IMR-90 (cell line): ENCODE measurements at regions not wholly inside any gene's neighbourhood (a gene's known extent, or its start where the extent isn't known, plus 50 kb on each side); places are given as distances from the start of the nearest gene placed in this dataset.

Experiments
- ATAC-seq: fragments of 200-7000 bp; cut with Tn5 transposase; 2 replicates; pipeline ENCODE4 v1.9.1; 2020; ENCODE audit warnings: low read depth, mild to moderate bottlenecking, moderate library complexity
- BruUV-seq: library from RNA; stranded (reverse); fragments of 400-500 nt; replicated peaks from 2 replicates; lab custom pipeline; 2021; lab: Mats Ljungman, UMichigan
- CTCF ChIA-PET: fragments of 300-600 bp; formaldehyde crosslinking; extraction: SDS; loops from one replicate; lab custom pipeline; 2021; ENCODE audit warnings: antibody characterized with exemption; lab: Yijun Ruan, JAX
- POLR2A ChIA-PET: fragments of 300-600 bp; sonication (Branson Sonifier 250); formaldehyde crosslinking; loops from one replicate; lab custom pipeline; 2022; ENCODE audit warnings: antibody characterized with exemption; ENCODE audit not compliant: unreplicated experiment; lab: Charles Lee
- DNase-seq: peaks from one replicate; pipeline ENCODE4 v3.0.0; 2013
- H2AFZ ChIP-seq: replicated peaks from 2 replicates; pipeline ENCODE3; 2013; ENCODE audit warnings: low read length, mild to moderate bottlenecking; ENCODE audit not compliant: poor library complexity
- H2AK5ac ChIP-seq: 2 replicates; pipeline ENCODE4 v1.6.1; 2013; ENCODE audit warnings: low read depth, low read length, inconsistent platforms
- H2AK9ac ChIP-seq: replicated peaks from 2 replicates; pipeline ENCODE3; 2013; ENCODE audit warnings: mild to moderate bottlenecking, low read depth, low read length, moderate library complexity; ENCODE audit not compliant: poor library complexity
- H2BK120ac ChIP-seq: 2 replicates; pipeline ENCODE4 v1.6.1; 2013; ENCODE audit warnings: low read depth, low read length, inconsistent platforms
- H2BK15ac ChIP-seq: 3 replicates; pipeline ENCODE4 v1.6.1; 2013; ENCODE audit warnings: low read depth, low read length, inconsistent platforms
- H2BK20ac ChIP-seq: 2 replicates; pipeline ENCODE4 v1.6.1; 2013; ENCODE audit warnings: low read depth, mild to moderate bottlenecking, inconsistent platforms, low read length, moderate library complexity
- H2BK5ac ChIP-seq: 2 replicates; pipeline ENCODE4 v1.6.1; 2013; ENCODE audit warnings: mild to moderate bottlenecking, low read depth, low read length, inconsistent platforms; ENCODE audit not compliant: poor library complexity, severe bottlenecking
- H3K14ac ChIP-seq: replicated peaks from 2 replicates; pipeline ENCODE4 v1.6.1; 2013; ENCODE audit warnings: low read depth, low read length, inconsistent platforms
- H3K18ac ChIP-seq: 2 replicates; pipeline ENCODE4 v1.6.1; 2013; ENCODE audit warnings: low read depth, low read length, control low read depth
- H3K23ac ChIP-seq: 2 replicates; pipeline ENCODE4 v1.6.1; 2013; ENCODE audit warnings: low read depth, low read length, inconsistent platforms
- H3K27ac ChIP-seq: 2 replicates; pipeline ENCODE4 v1.5.1; 2013; ENCODE audit warnings: mild to moderate bottlenecking, control low read depth, low read length; ENCODE audit not compliant: insufficient read depth
- H3K27me3 ChIP-seq: 2 replicates; pipeline ENCODE4 v1.6.1; 2013; ENCODE audit warnings: low read length; ENCODE audit not compliant: control insufficient read depth, insufficient read depth
- H3K36me3 ChIP-seq: 2 replicates; pipeline ENCODE4 v1.6.1; 2013; ENCODE audit warnings: low read length, mixed read lengths; ENCODE audit not compliant: control insufficient read depth, insufficient read depth
- H3K4ac ChIP-seq: 2 replicates; pipeline ENCODE4 v1.6.1; 2013; ENCODE audit warnings: low read depth, low read length, inconsistent platforms
- H3K4me1 ChIP-seq: 2 replicates; pipeline ENCODE4 v1.6.1; 2013; ENCODE audit warnings: low read length, mixed read lengths; ENCODE audit not compliant: control insufficient read depth, insufficient read depth
- H3K4me2 ChIP-seq: 2 replicates; pipeline ENCODE4 v1.6.1; 2013; ENCODE audit warnings: low read depth, mild to moderate bottlenecking, control low read depth, low read length, moderate library complexity
- H3K4me3 ChIP-seq: 2 replicates; pipeline ENCODE4 v1.5.1; 2013; ENCODE audit warnings: low read depth, mild to moderate bottlenecking, control low read depth, low read length, moderate library complexity; ENCODE audit not compliant: insufficient read depth
- H3K56ac ChIP-seq: 2 replicates; pipeline ENCODE4 v1.6.1; 2013; ENCODE audit warnings: low read length, inconsistent platforms; ENCODE audit not compliant: insufficient read depth; ENCODE audit errors: extremely low read depth
- H3K79me1 ChIP-seq, 2 experiments: 2 replicates each; pipeline ENCODE4 v1.6.1; 2013; ENCODE audit warnings: low read length in 2 of 2, inconsistent platforms in 1 of 2, low read depth in 1 of 2
- H3K9ac ChIP-seq: 2 replicates; pipeline ENCODE4 v1.6.1; 2013; ENCODE audit warnings: low read depth, low read length, control low read depth
- H3K9me1 ChIP-seq: 2 replicates; pipeline ENCODE4 v1.6.1; 2013; ENCODE audit warnings: low read length, inconsistent platforms; ENCODE audit not compliant: insufficient read depth
- H3K9me3 ChIP-seq: 2 replicates; pipeline ENCODE4 v1.6.1; 2013; ENCODE audit warnings: low read length; ENCODE audit not compliant: control insufficient read depth, insufficient read depth
- H4K20me1 ChIP-seq: 2 replicates; pipeline ENCODE4 v1.6.1; 2013; ENCODE audit warnings: low read length, inconsistent platforms; ENCODE audit not compliant: insufficient read depth
- H4K5ac ChIP-seq: 2 replicates; pipeline ENCODE4 v1.6.1; 2013; ENCODE audit warnings: mild to moderate bottlenecking, low read depth, low read length, control low read depth
- H4K8ac ChIP-seq, 2 experiments: 2 replicates each; pipeline ENCODE4 v1.6.1; 2013; ENCODE audit warnings: low read depth in 2 of 2, low read length in 2 of 2, control low read depth in 1 of 2, inconsistent platforms in 1 of 2
- H4K91ac ChIP-seq: 2 replicates; pipeline ENCODE4 v1.6.1; 2013; ENCODE audit warnings: low read depth, low read length, inconsistent platforms; ENCODE audit not compliant: insufficient read depth
- BHLHE40 ChIP-seq: fragments of 150-350 bp; IDR thresholded peaks from 2 replicates; pipeline ENCODE4 v1.6.1; 2016; ENCODE audit warnings: mild to moderate bottlenecking, low read depth, low read length
- CEBPB ChIP-seq: IDR thresholded peaks from 2 replicates; pipeline ENCODE4 v1.6.1; 2012; ENCODE audit warnings: low read depth, low read length, improper control_type of control experiment
- CHD1 ChIP-seq: IDR thresholded peaks from 2 replicates; pipeline ENCODE4 v1.6.1; 2012; ENCODE audit warnings: low read depth, low read length, improper control_type of control experiment
- CTCF ChIP-seq: conservative IDR thresholded peaks from 2 replicates; pipeline ENCODE4 v1.5.1; 2012; ENCODE audit warnings: mild to moderate bottlenecking, low read depth, low read length, improper control_type of control experiment
- ELK1 ChIP-seq: fragments of 150-350 bp; IDR thresholded peaks from 2 replicates; pipeline ENCODE4 v1.6.1; 2016; ENCODE audit warnings: low read depth, mild to moderate bottlenecking, low read length, moderate library complexity, borderline replicate concordance
- FOS ChIP-seq: fragments of 150-350 bp; IDR thresholded peaks from 2 replicates; pipeline ENCODE4 v1.6.1; 2016; ENCODE audit warnings: low read depth, low read length
- MAFK ChIP-seq: IDR thresholded peaks from 2 replicates; pipeline ENCODE4 v1.6.1; 2012; ENCODE audit warnings: low read depth, low read length, improper control_type of control experiment
- MAZ ChIP-seq: IDR thresholded peaks from 2 replicates; pipeline ENCODE4 v1.6.1; 2012; ENCODE audit warnings: low read depth, mild to moderate bottlenecking, low read length, improper control_type of control experiment, moderate library complexity, borderline replicate concordance
- MXI1 ChIP-seq: IDR thresholded peaks from 2 replicates; pipeline ENCODE4 v1.6.1; 2012; ENCODE audit warnings: low read depth, mild to moderate bottlenecking, low read length, moderate library complexity, borderline replicate concordance
- NFE2L2 ChIP-seq: fragments of 150-350 bp; IDR thresholded peaks from 2 replicates; pipeline ENCODE4 v1.6.1; 2016; ENCODE audit warnings: low read depth, mild to moderate bottlenecking, low read length
- POLR2A ChIP-seq: IDR thresholded peaks from 2 replicates; pipeline ENCODE4 v1.6.1; 2012; ENCODE audit warnings: mild to moderate bottlenecking, low read depth, low read length
- RAD21 ChIP-seq: IDR thresholded peaks from 2 replicates; pipeline ENCODE4 v1.6.1; 2012; ENCODE audit warnings: low read length, improper control_type of control experiment
- RCOR1 ChIP-seq: IDR thresholded peaks from 2 replicates; pipeline ENCODE4 v1.6.1; 2012; ENCODE audit warnings: mild to moderate bottlenecking, low read length, improper control_type of control experiment; ENCODE audit not compliant: insufficient replicate concordance
- RFX5 ChIP-seq: IDR thresholded peaks from 2 replicates; pipeline ENCODE4 v1.8.0; 2012; ENCODE audit warnings: low read depth, mild to moderate bottlenecking, low read length, moderate library complexity
- SMC3 ChIP-seq: fragments of 150-350 bp; IDR thresholded peaks from 2 replicates; pipeline ENCODE4 v1.6.1; 2016; ENCODE audit warnings: low read depth, mild to moderate bottlenecking, antibody characterized with exemption, low read length, moderate library complexity
- USF2 ChIP-seq: fragments of 150-350 bp; IDR thresholded peaks from 2 replicates; pipeline ENCODE4 v1.6.1; 2017; ENCODE audit warnings: mild to moderate bottlenecking, antibody characterized with exemption, low read length, low read depth
- WGBS, 2 experiments: methylation state at CpG; one replicate each; pipeline versions ENCODE4 v1.1.5 to v1.1.7; 2013; ENCODE audit warnings: missing lambda C conversion rate in 2 of 2; ENCODE audit not compliant: insufficient read length in 1 of 2; ENCODE audit errors: extremely low coverage in 2 of 2; 5-methylcytosine and 5-hydroxymethylcytosine counted together
- dilution Hi-C: fragments of 300-500 bp; cut with HindIII; formaldehyde crosslinking; loops from one replicate; pipeline ENCODE4 v1.14.3; 2018; ENCODE audit warnings: low sequenced_read_pairs; ENCODE audit not compliant: unreplicated experiment
- in situ Hi-C: fragments of 300-500 bp; cut with MboI; formaldehyde crosslinking; loops from 3 replicates; pipeline ENCODE4 v1.14.3; 2019; ENCODE audit warnings: low sequenced_read_pairs, inconsistent platforms, mixed read lengths
- intact Hi-C: fragments of 100-400 bp; cut with micrococcal nuclease; formaldehyde crosslinking; loops from 2 replicates; pipeline ENCODE4 v1.10.0; 2022

- WGBS, 2 experiments, result no CpG with 5 or more reads among the region's 5 CpGs
- DNase-seq (no peak), ATAC-seq (no peak)
- dilution Hi-C loops, result no loop called here
- no peaks in the 10 kb centered on the region for H3K9me1 ChIP-seq
- no peak overlapping the region for H4K5ac ChIP-seq
- H2AFZ ChIP-seq, result no peak overlapping the region
- in situ Hi-C loops, result no loop called here
- H3K27ac ChIP-seq, result no peak overlapping the region
- H3K9ac ChIP-seq, result no peak overlapping the region
- H3K4ac ChIP-seq, result no peak overlapping the region
- H4K91ac ChIP-seq, result no peak overlapping the region
- no peak overlapping the region for H4K8ac ChIP-seq
- H3K23ac ChIP-seq, result no peak overlapping the region
- H3K36me3 ChIP-seq, result no peaks in the 10 kb centered on the region
- intact Hi-C loops, result no loop called here
- ChIA-PET POLR2A (no interaction called here), CTCF (no interaction called here)
- H3K56ac ChIP-seq, result no peak overlapping the region
- no TSS peak for BruUV-seq
- no peak overlapping the region for H2BK15ac ChIP-seq
- no peak overlapping the region for H2BK5ac ChIP-seq
- no peak overlapping the region for H2BK20ac ChIP-seq
- no peaks in the 10 kb centered on the region for H4K20me1 ChIP-seq
- no peak overlapping the region for H2AK9ac ChIP-seq
- no peak overlapping the region for H2BK120ac ChIP-seq
- H3K14ac ChIP-seq, result no peak overlapping the region
- H3K9me3 ChIP-seq, result no peaks in the 10 kb centered on the region
- H3K27me3 ChIP-seq, result no peaks in the 10 kb centered on the region
- no peaks in the 10 kb centered on the region for H3K79me1 ChIP-seq
- no peak overlapping the region for H3K4me2 ChIP-seq
- H3K18ac ChIP-seq, result no peak overlapping the region
- H2AK5ac ChIP-seq, result no peak overlapping the region
- no peak overlapping the region for H3K4me3 ChIP-seq
- no peaks in the 10 kb centered on the region for H3K4me1 ChIP-seq
- TF ChIP-seq MAFK, result no peak
- no peak for TF ChIP-seq RAD21
- TF ChIP-seq FOS, result no peak
- no peak for TF ChIP-seq CTCF
- no peak for TF ChIP-seq BHLHE40
- TF ChIP-seq USF2, result no peak
- no peak for TF ChIP-seq RFX5
- no peak for TF ChIP-seq CHD1
- TF ChIP-seq MXI1, result no peak
- no peak for TF ChIP-seq RCOR1
- no peak for TF ChIP-seq ELK1
- no peak for TF ChIP-seq MAZ
- TF ChIP-seq NFE2L2, result no peak
- no peak for TF ChIP-seq CEBPB
- TF ChIP-seq SMC3, result no peak
- no peak for TF ChIP-seq POLR2A
Measured at GRCh38 chr6:117169064-117169665, 96.2 kb upstream of the VGLL2 start.
